ENCODE measurements at regions not wholly inside any gene's neighbourhood (a gene's known extent, or its start where the extent isn't known, plus 50 kb on each side); places are given as distances from the start of the nearest gene placed in this dataset.

DNA sequence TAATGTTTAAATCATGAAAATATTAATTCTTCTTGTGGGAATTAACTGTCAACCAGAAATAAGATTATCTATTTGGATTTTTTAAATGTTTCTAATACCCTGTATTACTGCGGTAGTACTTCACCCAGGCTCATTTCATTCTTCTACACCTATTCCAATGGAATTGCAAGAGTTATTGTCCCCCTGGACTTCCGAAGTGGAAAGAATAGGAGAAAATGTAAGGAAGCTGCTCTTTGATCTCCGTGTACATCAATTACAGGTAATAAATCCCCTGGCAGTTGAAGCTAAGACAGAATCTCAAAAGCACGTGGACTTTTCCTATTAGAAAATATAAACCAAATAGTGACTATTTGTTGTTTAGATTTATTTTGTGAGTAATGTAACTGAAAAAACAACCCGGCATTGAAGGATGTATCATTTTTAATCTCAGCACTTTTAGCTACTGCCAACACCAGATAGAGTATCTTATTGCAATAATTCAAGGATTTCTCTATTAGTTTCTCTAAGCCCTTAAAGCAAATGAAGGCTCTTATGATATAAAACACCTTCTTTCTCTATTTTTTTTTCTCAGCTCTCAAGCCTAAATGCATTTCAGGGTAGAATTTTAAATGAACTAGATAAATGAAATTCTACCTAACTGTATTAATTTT, 77.3 kb downstream of the MZT1 start:
- intact Hi-C loops (cut with DNase I), result no loop called here
- Histone ChIP-seq H3K9me3 (no peaks in the 10 kb centered on the region), H3K27me3 (no peaks in the 10 kb centered on the region), H3K4me1 (ENCODE audit: insufficient read depth) (peaks cover 2% of the 10 kb centered on the region), H3K27ac (no peak overlapping the region), H3K4me3 (no peak overlapping the region), H3K36me3 (no peaks in the 10 kb centered on the region)
- WGBS, 3 donors, result 44 to 56% (median 45%) methylated on average over 5 of the region's 5 CpGs
- TF ChIP-seq EP300 (IDR thresholded peaks at IDR 0.05) (no peak), POLR2A (IDR thresholded peaks at IDR 0.05) (no peak)
- TF ChIP-seq, protein P1, sequence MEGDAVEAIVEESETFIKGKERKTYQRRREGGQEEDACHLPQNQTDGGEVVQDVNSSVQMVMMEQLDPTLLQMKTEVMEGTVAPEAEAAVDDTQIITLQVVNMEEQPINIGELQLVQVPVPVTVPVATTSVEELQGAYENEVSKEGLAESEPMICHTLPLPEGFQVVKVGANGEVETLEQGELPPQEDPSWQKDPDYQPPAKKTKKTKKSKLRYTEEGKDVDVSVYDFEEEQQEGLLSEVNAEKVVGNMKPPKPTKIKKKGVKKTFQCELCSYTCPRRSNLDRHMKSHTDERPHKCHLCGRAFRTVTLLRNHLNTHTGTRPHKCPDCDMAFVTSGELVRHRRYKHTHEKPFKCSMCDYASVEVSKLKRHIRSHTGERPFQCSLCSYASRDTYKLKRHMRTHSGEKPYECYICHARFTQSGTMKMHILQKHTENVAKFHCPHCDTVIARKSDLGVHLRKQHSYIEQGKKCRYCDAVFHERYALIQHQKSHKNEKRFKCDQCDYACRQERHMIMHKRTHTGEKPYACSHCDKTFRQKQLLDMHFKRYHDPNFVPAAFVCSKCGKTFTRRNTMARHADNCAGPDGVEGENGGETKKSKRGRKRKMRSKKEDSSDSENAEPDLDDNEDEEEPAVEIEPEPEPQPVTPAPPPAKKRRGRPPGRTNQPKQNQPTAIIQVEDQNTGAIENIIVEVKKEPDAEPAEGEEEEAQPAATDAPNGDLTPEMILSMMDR (IDR thresholded peaks at IDR 0.05), result no peak
- DNase-seq, result no peak

DNA sequence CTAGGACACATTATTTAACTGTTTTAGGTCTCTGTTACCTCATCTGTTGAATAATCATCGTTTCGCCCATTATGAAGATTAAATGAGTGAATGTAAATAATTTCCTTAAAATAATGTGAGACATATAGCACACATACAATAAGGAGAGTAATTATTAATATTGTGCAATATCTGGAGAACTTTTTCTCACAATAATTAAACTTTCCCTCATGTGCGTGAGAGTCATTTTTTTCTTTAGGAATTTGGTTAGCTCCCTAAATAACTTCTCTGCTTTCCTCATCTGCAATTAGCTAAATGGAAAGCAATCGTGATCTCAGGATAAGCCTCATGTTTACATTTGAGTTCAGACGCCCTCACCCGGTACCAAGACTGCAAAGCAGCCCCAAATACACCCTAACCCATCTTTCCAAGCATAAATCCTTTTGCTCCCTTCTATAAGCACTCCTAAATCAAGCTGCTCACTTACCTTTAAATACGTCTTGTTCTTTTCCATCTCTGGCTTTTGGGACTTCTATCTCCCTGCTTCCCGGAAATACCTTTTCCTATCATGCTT, 78.8 kb downstream of the MZT1 start:
- TF ChIP-seq EP300 (IDR thresholded peaks at IDR 0.05) (no peak), POLR2A (IDR thresholded peaks at IDR 0.05) (no peak)
- TF ChIP-seq, protein P1 (IDR thresholded peaks at IDR 0.05), result no peak
- 75 to 85% (median 81%) methylated on average over 8 of the region's 8 CpGs for WGBS, 3 donors
- intact Hi-C loops (cut with DNase I), result no loop called here
- no peaks in the 10 kb centered on the region for H3K9me3 ChIP-seq
- no peak for DNase-seq
- no peak overlapping the region for H3K4me3 ChIP-seq
- no peak overlapping the region for H3K27ac ChIP-seq
- H3K27me3 ChIP-seq, result no peaks in the 10 kb centered on the region
- no peaks in the 10 kb centered on the region for H3K36me3 ChIP-seq
- peaks cover 2% of the 10 kb centered on the region for H3K4me1 ChIP-seq (ENCODE audit: insufficient read depth)

DNA sequence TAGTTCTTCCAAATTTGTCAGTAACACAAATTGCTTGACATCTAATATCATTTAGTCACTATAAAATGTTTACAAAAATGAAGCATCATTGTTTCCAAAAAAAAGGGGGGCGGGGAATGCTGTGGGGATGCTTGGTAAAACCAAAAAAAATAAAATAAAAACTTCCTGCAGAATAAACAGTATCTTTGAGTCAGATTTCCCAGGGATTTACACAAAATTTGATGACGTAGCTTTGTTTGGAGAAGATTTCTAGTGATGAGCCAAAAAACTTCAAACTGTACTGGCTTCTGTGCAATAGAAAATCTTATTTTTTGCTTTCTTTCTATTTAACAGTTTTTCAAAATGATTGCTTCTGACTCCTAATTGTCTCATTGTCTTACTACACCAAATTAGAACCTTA, 80.0 kb downstream of the MZT1 start:
- intact Hi-C loops (cut with DNase I), result no loop called here
- 25 to 37% (median 28%) methylated on average over 2 of the region's 2 CpGs for WGBS, 3 donors
- TF ChIP-seq EP300 (IDR thresholded peaks at IDR 0.05), result no peak
- no peak for TF ChIP-seq POLR2A (IDR thresholded peaks at IDR 0.05)
- TF ChIP-seq, protein P1 (IDR thresholded peaks at IDR 0.05), result no peak

DNA sequence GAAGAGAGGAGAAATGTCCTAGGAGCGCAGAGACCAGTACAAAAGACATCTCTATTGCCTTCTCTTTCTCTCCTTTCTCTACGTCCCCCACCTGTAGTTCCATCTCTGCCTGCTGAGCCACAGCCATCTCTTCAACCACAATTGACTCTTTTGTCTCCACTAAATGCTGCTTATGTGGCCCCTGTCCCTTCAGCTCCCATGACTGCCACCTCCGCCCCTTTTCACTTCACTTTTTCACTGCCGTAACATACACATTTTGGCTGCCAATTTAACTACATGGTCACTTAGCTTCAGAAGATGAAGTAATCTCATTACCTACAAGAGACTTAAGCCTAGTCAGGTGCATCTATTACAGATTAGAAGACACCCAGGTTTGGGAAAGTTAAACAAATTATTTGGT, 81.9 kb downstream of the MZT1 start:
- intact Hi-C loops (cut with DNase I), result no loop called here
- WGBS, 3 donors, result 83 to 96% (median 96%) methylated on average over 4 of the region's 4 CpGs

More for the DNA sequence above, 80.0 kb downstream of the MZT1 start:
- H3K36me3 ChIP-seq, result no peaks in the 10 kb centered on the region
- H3K27me3 ChIP-seq, result no peaks in the 10 kb centered on the region
- DNase-seq, result no peak
- peaks cover 2% of the 10 kb centered on the region for H3K4me1 ChIP-seq (ENCODE audit: insufficient read depth)
- H3K9me3 ChIP-seq, result no peaks in the 10 kb centered on the region
- H3K27ac ChIP-seq, result no peak overlapping the region
- no peak overlapping the region for H3K4me3 ChIP-seq

More for the DNA sequence above, 81.9 kb downstream of the MZT1 start:
- no peak overlapping the region for H3K27ac ChIP-seq
- no peaks in the 10 kb centered on the region for H3K27me3 ChIP-seq
- no peaks in the 10 kb centered on the region for H3K36me3 ChIP-seq
- H3K4me3 ChIP-seq, result no peak overlapping the region
- DNase-seq, result no peak
- TF ChIP-seq POLR2A (IDR thresholded peaks at IDR 0.05) (no peak), EP300 (IDR thresholded peaks at IDR 0.05) (no peak)
- TF ChIP-seq, protein P1 (IDR thresholded peaks at IDR 0.05), result no peak
- peaks cover 2% of the 10 kb centered on the region for H3K4me1 ChIP-seq (ENCODE audit: insufficient read depth)
- no peaks in the 10 kb centered on the region for H3K9me3 ChIP-seq

Measured in ovary (tissue), 7 donors.